Loucy (cell line): ENCODE measurements at regions not wholly inside any gene's neighbourhood (a gene's known extent, or its start where the extent isn't known, plus 50 kb on each side); places are given as distances from the start of the nearest gene placed in this dataset.

Experiments
- EZH2phosphoT487 ChIP-seq: fragments of 200-600 bp; IDR thresholded peaks from 2 replicates; pipeline ENCODE4 v1.6.1; 2018; ENCODE audit warnings: antibody characterized with exemption, mild to moderate bottlenecking, moderate library complexity, borderline replicate concordance
- TF ChIP-seq, protein P1 (sequence below): fragments of 200-600 bp; sonication (generic); conservative IDR thresholded peaks from 2 replicates; pipeline ENCODE4 v1.5.1; 2014; ENCODE audit warnings: mild to moderate bottlenecking, antibody characterized with exemption, low read length

- TF ChIP-seq, protein P1, sequence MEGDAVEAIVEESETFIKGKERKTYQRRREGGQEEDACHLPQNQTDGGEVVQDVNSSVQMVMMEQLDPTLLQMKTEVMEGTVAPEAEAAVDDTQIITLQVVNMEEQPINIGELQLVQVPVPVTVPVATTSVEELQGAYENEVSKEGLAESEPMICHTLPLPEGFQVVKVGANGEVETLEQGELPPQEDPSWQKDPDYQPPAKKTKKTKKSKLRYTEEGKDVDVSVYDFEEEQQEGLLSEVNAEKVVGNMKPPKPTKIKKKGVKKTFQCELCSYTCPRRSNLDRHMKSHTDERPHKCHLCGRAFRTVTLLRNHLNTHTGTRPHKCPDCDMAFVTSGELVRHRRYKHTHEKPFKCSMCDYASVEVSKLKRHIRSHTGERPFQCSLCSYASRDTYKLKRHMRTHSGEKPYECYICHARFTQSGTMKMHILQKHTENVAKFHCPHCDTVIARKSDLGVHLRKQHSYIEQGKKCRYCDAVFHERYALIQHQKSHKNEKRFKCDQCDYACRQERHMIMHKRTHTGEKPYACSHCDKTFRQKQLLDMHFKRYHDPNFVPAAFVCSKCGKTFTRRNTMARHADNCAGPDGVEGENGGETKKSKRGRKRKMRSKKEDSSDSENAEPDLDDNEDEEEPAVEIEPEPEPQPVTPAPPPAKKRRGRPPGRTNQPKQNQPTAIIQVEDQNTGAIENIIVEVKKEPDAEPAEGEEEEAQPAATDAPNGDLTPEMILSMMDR: no peak
- no peak for TF ChIP-seq EZH2phosphoT487
These were observed 1321.5 kb upstream of the FLRT2 start for GRCh38 chr14:84208451-84208850.
